Left ventricle myocardium inferior (tissue), 1 donor: ENCODE measurements at regions not wholly inside any gene's neighbourhood (a gene's known extent, or its start where the extent isn't known, plus 50 kb on each side); places are given as distances from the start of the nearest gene placed in this dataset.
"Not testable (repeated sequence)": the region's sequence is repeated elsewhere in the genome, so short reads cannot be mapped to it uniquely, and the experiment has no call there.

Experiments used
- DNase-seq: peaks from one replicate; pipeline ENCODE4 v3.0.0-alpha.2; 2020
- H3K27ac ChIP-seq: fragments of 200-600 bp; replicated peaks from 2 replicates; pipeline ENCODE4 v1.8.0; 2021
- H3K27me3 ChIP-seq: fragments of 200-600 bp; 2 replicates; pipeline ENCODE4 v1.8.0; 2021; ENCODE audit warnings: low read depth
- H3K36me3 ChIP-seq: fragments of 200-600 bp; 2 replicates; pipeline ENCODE4 v1.8.0; 2021
- H3K4me1 ChIP-seq: fragments of 200-600 bp; 2 replicates; pipeline ENCODE4 v1.8.0; 2021
- H3K4me3 ChIP-seq: fragments of 200-600 bp; 2 replicates; pipeline ENCODE4 v1.8.0; 2021; ENCODE audit warnings: mild to moderate bottlenecking, moderate library complexity
- H3K9me3 ChIP-seq: fragments of 200-600 bp; replicated peaks from 2 replicates; pipeline ENCODE4 v1.8.0; 2021
- CTCF ChIP-seq: fragments of 200-600 bp; IDR thresholded peaks from 2 replicates; pipeline ENCODE4 v1.8.0; 2021; ENCODE audit warnings: antibody characterized with exemption, mild to moderate bottlenecking, borderline replicate concordance
- intact Hi-C: fragments of 100-400 bp; cut with micrococcal nuclease; formaldehyde crosslinking; loops from one replicate; pipeline ENCODE4 v1.11.0; 2022
- donor health status: DM: no; HTN: yes; CAD: no; lungs with severe emphysema.

DNA sequence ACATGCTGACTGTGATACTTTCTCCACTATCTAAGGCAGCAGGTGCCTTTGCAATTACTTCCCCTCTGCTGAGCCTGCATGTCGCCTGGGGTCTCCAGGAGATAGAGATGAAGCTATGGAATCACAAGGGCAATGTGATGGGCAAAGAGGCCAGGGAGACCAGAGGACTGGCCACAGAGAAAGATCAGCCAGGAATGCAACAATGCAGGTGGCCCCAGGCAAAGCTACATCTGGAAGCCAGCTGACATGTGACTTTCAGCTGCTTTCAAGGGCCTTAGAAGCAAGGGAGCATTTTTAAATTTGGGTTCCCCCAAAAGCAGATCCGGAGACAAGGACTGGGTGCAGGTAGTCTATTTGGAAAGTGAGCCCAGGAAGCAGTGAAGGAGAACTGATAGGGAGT is 107.9 kb upstream of the SRSF6 start:
- TF ChIP-seq CTCF, result no peak
- no peaks in the 10 kb centered on the region for H3K4me1 ChIP-seq
- H3K27me3 ChIP-seq, result peaks cover 55% of the 10 kb centered on the region

GRCh38 chr20:43347839-43348238 is 109.9 kb upstream of the SRSF6 start:
- H3K27ac ChIP-seq, intact Hi-C loops, DNase-seq, H3K36me3 ChIP-seq, H3K4me3 ChIP-seq, H3K4me1 ChIP-seq: not testable (repeated sequence)
- peaks cover 17% of the 10 kb centered on the region for H3K9me3 ChIP-seq
- H3K27me3 ChIP-seq, result peaks cover 44% of the 10 kb centered on the region

More for the DNA sequence above, 107.9 kb upstream of the SRSF6 start:
- DNase-seq, result no peak
- intact Hi-C loops, result no loop called here
- no peak overlapping the region for H3K27ac ChIP-seq
- H3K36me3 ChIP-seq, result no peaks in the 10 kb centered on the region
- no peak overlapping the region for H3K4me3 ChIP-seq
- H3K9me3 ChIP-seq, result peaks cover 3% of the 10 kb centered on the region

- Histone ChIP-seq H3K27me3 (peaks cover 40% of the 10 kb centered on the region), H3K9me3 (peaks cover 17% of the 10 kb centered on the region), H3K36me3 (no peaks in the 10 kb centered on the region), H3K4me1 (no peaks in the 10 kb centered on the region), H3K27ac (no peak overlapping the region), H3K4me3 (no peak overlapping the region)
- no peak for DNase-seq
- intact Hi-C loops, result no loop called here
- no peak for TF ChIP-seq CTCF
Measured at GRCh38 chr20:43345676-43346075, 112.0 kb upstream of the SRSF6 start.

- Histone ChIP-seq H3K4me1 (no peaks in the 10 kb centered on the region), H3K36me3 (no peaks in the 10 kb centered on the region), H3K9me3 (peaks cover 17% of the 10 kb centered on the region), H3K27me3 (peaks cover 12% of the 10 kb centered on the region), H3K27ac (no peak overlapping the region), H3K4me3 (no peak overlapping the region)
- intact Hi-C loops, result no loop called here
- TF ChIP-seq CTCF, result no peak
- no peak for DNase-seq
Measured at GRCh38 chr20:43341511-43341910, 116.2 kb upstream of the SRSF6 start.

DNA sequence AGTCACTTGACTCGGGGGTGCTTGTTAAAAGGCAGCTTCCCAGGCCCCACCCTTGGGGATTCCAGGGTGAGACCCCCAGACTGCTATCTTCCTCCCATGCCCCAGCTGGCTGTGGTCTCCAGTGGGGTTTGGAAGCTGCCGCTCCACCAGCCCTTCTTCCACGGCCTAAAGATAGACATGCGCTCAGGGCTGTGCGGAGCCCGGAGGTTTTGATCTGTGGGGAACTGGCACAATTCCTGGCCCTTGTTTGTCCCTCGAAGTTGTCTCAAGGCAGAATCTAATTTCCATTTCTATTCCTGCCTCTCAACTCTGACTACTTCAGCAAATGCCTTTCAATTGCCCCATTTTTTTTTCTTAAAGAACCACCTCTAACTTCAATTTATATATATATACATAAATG is 120.7 kb upstream of the SRSF6 start:
- Histone ChIP-seq H3K27ac (no peak overlapping the region), H3K9me3 (peaks cover 36% of the 10 kb centered on the region), H3K27me3 (no peaks in the 10 kb centered on the region), H3K4me3 (no peak overlapping the region), H3K4me1 (no peaks in the 10 kb centered on the region), H3K36me3 (no peaks in the 10 kb centered on the region)
- intact Hi-C loops, result no loop called here
- no peak for DNase-seq
- no peak for TF ChIP-seq CTCF

- H3K9me3 ChIP-seq, result peaks cover 36% of the 10 kb centered on the region
- no peak for DNase-seq
- TF ChIP-seq CTCF, result no peak
- no peaks in the 10 kb centered on the region for H3K36me3 ChIP-seq
- intact Hi-C loops, result no loop called here
- no peaks in the 10 kb centered on the region for H3K4me1 ChIP-seq
- no peak overlapping the region for H3K27ac ChIP-seq
- H3K4me3 ChIP-seq, result no peak overlapping the region
- H3K27me3 ChIP-seq, result no peaks in the 10 kb centered on the region
Measured at GRCh38 chr20:43334080-43334479, 123.6 kb upstream of the SRSF6 start.
